Epithelial cell of esophagus (primary cell): ENCODE measurements at regions not wholly inside any gene's neighbourhood (a gene's known extent, or its start where the extent isn't known, plus 50 kb on each side); places are given as distances from the start of the nearest gene placed in this dataset.

Experiments used
- DNase-seq: peaks from one replicate; pipeline ENCODE4 v3.0.0; 2010; ENCODE audit warnings: low read depth
- H3K4me3 ChIP-seq: 2 replicates; pipeline ENCODE4 v1.5.1; 2011; ENCODE audit warnings: mild to moderate bottlenecking, low read length, control low read depth
- TF ChIP-seq, protein P1 (sequence below): IDR thresholded peaks from 2 replicates; pipeline ENCODE4 v1.5.1; 2011; ENCODE audit warnings: low read depth, mild to moderate bottlenecking, low read length, control low read depth, inconsistent platforms; ENCODE audit not compliant: insufficient read depth; ENCODE audit errors: missing control alignments

DNA sequence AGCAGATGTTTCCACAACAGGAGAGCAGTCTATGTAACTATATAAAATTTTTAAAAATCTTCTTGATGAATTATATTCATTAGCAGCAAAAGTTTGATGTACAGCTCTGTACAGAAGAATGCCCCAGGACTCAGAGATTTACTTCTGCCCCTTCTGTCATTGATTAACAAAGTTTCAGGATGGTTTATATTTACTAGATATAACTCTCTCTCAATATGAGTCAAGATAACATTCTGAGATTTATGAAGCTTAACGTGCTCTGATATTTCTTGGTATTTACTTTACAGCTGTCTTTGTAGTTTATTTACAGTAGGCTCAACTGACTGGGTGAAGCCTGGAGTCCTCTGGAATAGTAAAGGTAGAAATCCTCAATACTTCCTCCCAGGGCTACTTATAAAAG is 93.6 kb upstream of the HNMT start:
- TF ChIP-seq, protein P1, sequence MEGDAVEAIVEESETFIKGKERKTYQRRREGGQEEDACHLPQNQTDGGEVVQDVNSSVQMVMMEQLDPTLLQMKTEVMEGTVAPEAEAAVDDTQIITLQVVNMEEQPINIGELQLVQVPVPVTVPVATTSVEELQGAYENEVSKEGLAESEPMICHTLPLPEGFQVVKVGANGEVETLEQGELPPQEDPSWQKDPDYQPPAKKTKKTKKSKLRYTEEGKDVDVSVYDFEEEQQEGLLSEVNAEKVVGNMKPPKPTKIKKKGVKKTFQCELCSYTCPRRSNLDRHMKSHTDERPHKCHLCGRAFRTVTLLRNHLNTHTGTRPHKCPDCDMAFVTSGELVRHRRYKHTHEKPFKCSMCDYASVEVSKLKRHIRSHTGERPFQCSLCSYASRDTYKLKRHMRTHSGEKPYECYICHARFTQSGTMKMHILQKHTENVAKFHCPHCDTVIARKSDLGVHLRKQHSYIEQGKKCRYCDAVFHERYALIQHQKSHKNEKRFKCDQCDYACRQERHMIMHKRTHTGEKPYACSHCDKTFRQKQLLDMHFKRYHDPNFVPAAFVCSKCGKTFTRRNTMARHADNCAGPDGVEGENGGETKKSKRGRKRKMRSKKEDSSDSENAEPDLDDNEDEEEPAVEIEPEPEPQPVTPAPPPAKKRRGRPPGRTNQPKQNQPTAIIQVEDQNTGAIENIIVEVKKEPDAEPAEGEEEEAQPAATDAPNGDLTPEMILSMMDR = no peak
- DNase-seq = no peak
- H3K4me3 ChIP-seq = no peak overlapping the region

- DNase-seq = no peak
- TF ChIP-seq, protein P1 = no peak
- no peak overlapping the region for H3K4me3 ChIP-seq
Measured at GRCh38 chr2:137872577-137872976, 91.7 kb upstream of the HNMT start.

DNA sequence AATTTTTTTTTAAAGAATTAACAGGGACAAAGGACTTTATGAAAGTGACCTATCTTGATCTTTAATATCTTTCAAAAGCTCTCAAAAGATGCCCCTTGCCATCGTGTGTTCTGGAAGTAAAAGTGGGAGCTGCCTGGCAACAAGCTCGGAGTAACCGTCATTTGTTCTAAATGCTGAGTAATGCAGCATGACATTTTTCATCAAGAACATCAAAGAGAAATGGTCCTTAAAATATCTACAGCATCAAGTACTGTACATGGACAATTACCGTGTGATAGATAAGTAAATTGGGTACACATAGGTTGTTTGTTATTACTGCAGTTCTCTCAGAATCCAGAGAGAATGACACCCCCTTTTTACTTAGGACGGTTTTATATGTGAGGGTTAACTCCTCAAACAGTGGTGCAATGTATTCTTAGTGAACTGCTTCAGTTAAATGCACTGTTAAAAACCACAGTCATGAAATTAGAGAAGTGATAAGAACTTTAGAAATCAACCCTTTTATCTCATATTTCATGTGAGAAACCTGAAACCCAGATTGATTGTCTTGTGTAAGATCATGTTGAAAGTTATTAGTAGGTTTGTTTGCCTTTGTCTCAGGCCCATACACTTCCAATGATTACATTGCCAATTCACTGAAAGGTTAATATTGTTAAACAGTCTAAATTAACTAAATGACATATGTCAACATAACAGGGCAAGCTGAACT is 90.6 kb upstream of the HNMT start:
- H3K4me3 ChIP-seq = no peak overlapping the region

DNA sequence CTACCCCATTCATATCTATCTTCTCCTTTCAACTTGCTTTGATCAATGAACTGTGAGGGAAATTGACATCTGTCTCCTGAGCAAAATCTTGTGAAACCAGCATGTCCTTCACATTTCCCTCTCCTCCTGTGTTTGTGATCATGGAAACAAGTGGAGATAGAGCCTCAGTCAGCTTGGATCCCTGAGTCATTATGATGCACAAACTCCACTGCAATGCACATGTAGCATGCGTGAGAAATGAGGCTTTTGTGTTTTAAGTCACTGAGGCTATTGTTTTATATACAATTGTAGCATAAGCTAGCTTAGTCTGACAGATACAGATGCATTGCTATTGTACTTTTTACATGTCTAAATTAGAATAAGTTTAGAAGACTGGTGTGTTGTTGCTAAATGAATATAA is 85.2 kb upstream of the HNMT start:
- DNase-seq = peak; percentile 23
- H3K4me3 ChIP-seq = no peak overlapping the region
- TF ChIP-seq, protein P1 = no peak

More for the DNA sequence above, 90.6 kb upstream of the HNMT start:
- TF ChIP-seq, protein P1 = no peak
- no peak for DNase-seq

GRCh38 chr2:137881711-137882110 is 82.6 kb upstream of the HNMT start:
- TF ChIP-seq, protein P1 = no peak
- no peak for DNase-seq
- no peak overlapping the region for H3K4me3 ChIP-seq

DNA sequence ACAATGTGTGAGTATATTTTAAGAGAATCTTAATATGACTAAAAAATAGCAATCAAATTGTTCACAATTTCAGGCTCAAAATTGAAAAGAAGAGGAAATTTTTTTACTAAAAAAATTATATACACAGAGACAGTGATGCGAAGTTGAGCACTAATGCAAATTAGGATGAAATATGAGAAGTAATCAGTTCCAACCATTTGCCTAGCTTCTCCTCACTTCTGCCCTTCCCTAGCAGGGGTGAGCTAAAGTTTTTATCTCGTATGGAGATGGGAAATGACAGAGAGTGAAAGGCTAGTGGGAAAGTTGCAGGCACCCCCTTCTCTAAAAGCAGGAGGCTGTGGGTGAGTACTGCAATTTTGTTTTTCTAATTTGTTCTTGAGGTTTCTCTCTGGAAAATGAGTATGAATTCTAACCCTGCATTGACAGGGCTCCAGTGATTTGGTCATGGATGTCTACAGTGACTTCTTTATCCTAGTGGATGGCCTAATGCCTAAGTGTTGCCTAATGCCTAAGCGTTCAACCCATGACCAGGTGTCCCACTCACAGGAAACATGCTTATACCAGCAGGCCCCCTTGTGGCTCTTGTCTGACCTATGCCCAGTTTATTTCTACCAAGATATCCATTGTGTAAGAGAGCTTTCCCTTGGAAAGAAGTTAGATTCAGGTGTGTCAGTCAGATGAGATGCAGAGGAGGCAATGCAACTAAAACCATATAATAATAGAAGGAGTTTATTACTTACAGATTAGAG is 78.0 kb upstream of the HNMT start:
- no peak overlapping the region for H3K4me3 ChIP-seq
- DNase-seq = peak; percentile 53
- TF ChIP-seq, protein P1 = peak; percentile 7
